Endothelial cell of umbilical vein (primary cell): ENCODE measurements at regions not wholly inside any gene's neighbourhood (a gene's known extent, or its start where the extent isn't known, plus 50 kb on each side); places are given as distances from the start of the nearest gene placed in this dataset.

Source experiments
- BruUV-seq: library from RNA; stranded (reverse); fragments of 400-500 nt; replicated peaks from 2 replicates; lab custom pipeline; 2021; lab: Mats Ljungman, UMichigan
- CTCF ChIA-PET: fragments of 300-600, 350-600 bp; sonication (Branson Sonifier 250); formaldehyde crosslinking; loops from one replicate; lab custom pipeline; 2021; ENCODE audit warnings: antibody characterized with exemption, inconsistent platforms; lab: Charles Lee
- POLR2A ChIA-PET: fragments of 300-600, 350-600 bp; sonication (Branson Sonifier 250); formaldehyde crosslinking; loops from one replicate; lab custom pipeline; 2021; ENCODE audit warnings: antibody characterized with exemption, inconsistent platforms; lab: Charles Lee
- DNase-seq: peaks from one replicate; pipeline ENCODE4 v3.0.0-alpha.2; 2011; ENCODE audit warnings: low read depth, low spot score
- FAIRE-seq: peaks from 2 replicates; lab custom pipeline; 2011; peaks lifted over from hg19 to GRCh38; lab: Jason Lieb, UNC
- H2AFZ ChIP-seq: 2 replicates; pipeline ENCODE4 v1.6.0; 2012; ENCODE audit warnings: low read depth, low read length, control low read depth, inconsistent platforms
- H3K27ac ChIP-seq: 2 replicates; pipeline ENCODE4 v1.5.1; 2011; ENCODE audit warnings: low read depth, mild to moderate bottlenecking, control low read depth, low read length, moderate library complexity; ENCODE audit not compliant: insufficient read depth
- H3K27me3 ChIP-seq, 2 experiments: 2 replicates each; pipeline versions ENCODE4 v1.6.0 to v1.6.1; 2011; ENCODE audit warnings: low read length in 2 of 2, mixed read lengths in 1 of 2; ENCODE audit not compliant: control insufficient read depth in 2 of 2, insufficient read depth in 2 of 2
- H3K36me3 ChIP-seq, 2 experiments: 2 replicates in 1 of 2; 3 replicates in 1 of 2; pipeline ENCODE4 v1.5.1; 2011; ENCODE audit warnings: low read length in 2 of 2, mild to moderate bottlenecking in 1 of 2, moderate library complexity in 1 of 2; ENCODE audit not compliant: control insufficient read depth in 2 of 2, insufficient read depth in 2 of 2; ENCODE audit errors: extremely low read depth in 1 of 2
- H3K4me1 ChIP-seq: 3 replicates; pipeline ENCODE4 v1.5.1; 2011; ENCODE audit warnings: mild to moderate bottlenecking, low read length; ENCODE audit not compliant: control insufficient read depth, insufficient read depth; ENCODE audit errors: extremely low read depth
- H3K4me2 ChIP-seq: 2 replicates; pipeline ENCODE4 v1.6.1; 2011; ENCODE audit warnings: low read length, control low read depth, mixed read lengths; ENCODE audit not compliant: insufficient read depth
- H3K4me3 ChIP-seq, 3 experiments: fragments of 200-600 bp in 1 of 3; sonication (generic), shearing (Covaris generic) in 1 of 3; replicated peaks in 1 of 3; 2 replicates each; pipeline ENCODE4 v1.5.1; 2011 to 2016; ENCODE audit warnings: control low read depth in 3 of 3, low read length in 3 of 3, mild to moderate bottlenecking in 2 of 3, inconsistent platforms in 1 of 3, low read depth in 1 of 3, moderate library complexity in 1 of 3; ENCODE audit not compliant: insufficient read depth in 1 of 3
- H3K79me2 ChIP-seq: 2 replicates; pipeline ENCODE4 v1.6.0; 2012; ENCODE audit warnings: low read length, inconsistent platforms; ENCODE audit not compliant: control insufficient read depth, insufficient read depth
- H3K9ac ChIP-seq: replicated peaks from 2 replicates; pipeline ENCODE3; 2011; ENCODE audit warnings: low read length, control low read depth; ENCODE audit not compliant: insufficient read depth; ENCODE audit errors: extremely low read depth
- H3K9me1 ChIP-seq: replicated peaks from 3 replicates; pipeline ENCODE4 v1.6.0; 2011; ENCODE audit warnings: mild to moderate bottlenecking, low read length; ENCODE audit not compliant: control insufficient read depth, insufficient read depth; ENCODE audit errors: extremely low read depth
- H3K9me3 ChIP-seq: replicated peaks from 2 replicates; pipeline ENCODE4 v1.5.1; 2012; ENCODE audit warnings: low read length, inconsistent platforms; ENCODE audit not compliant: control insufficient read depth, insufficient read depth
- H4K20me1 ChIP-seq: replicated peaks from 2 replicates; pipeline ENCODE3; 2011; ENCODE audit warnings: mild to moderate bottlenecking, low read length; ENCODE audit not compliant: control insufficient read depth, insufficient read depth; ENCODE audit errors: extremely low read depth
- CTCF ChIP-seq, 2 donors: IDR thresholded peaks; 1 replicate in 1 of 2; 2 replicates in 1 of 2; pipeline ENCODE4 v1.5.1; 2011; ENCODE audit warnings: low read length in 2 of 2, mild to moderate bottlenecking in 2 of 2, moderate library complexity in 2 of 2, control low read depth in 1 of 2, inconsistent platforms in 1 of 2, low read depth in 1 of 2; ENCODE audit not compliant: insufficient read depth in 1 of 2; ENCODE audit errors: extremely low read depth in 1 of 2
- JUN ChIP-seq: IDR thresholded peaks from 2 replicates; pipeline ENCODE4 v1.6.1; 2011; ENCODE audit warnings: borderline replicate concordance, low read depth; ENCODE audit not compliant: insufficient read length, insufficient read depth
- MAX ChIP-seq: IDR thresholded peaks from 2 replicates; pipeline ENCODE4 v1.6.1; 2011; ENCODE audit not compliant: insufficient read depth, insufficient read length
- POLR2A ChIP-seq: IDR thresholded peaks from 2 replicates; pipeline ENCODE4 v1.6.1; 2012; ENCODE audit warnings: low read depth, mild to moderate bottlenecking, control low read depth, low read length
- POLR2AphosphoS5 ChIP-seq: IDR thresholded peaks from 2 replicates; pipeline ENCODE4 v1.6.1; 2012; ENCODE audit warnings: low read depth, mild to moderate bottlenecking, control low read depth, low read length, moderate library complexity; ENCODE audit not compliant: insufficient read depth
- dilution Hi-C: fragments of 300-500 bp; cut with MboI; formaldehyde crosslinking; loops from one replicate; pipeline ENCODE4 v1.15.0; 2019; ENCODE audit warnings: low sequenced_read_pairs; ENCODE audit not compliant: extremely low pct_ligation_motif_present
- intact Hi-C: fragments of 100-400 bp; cut with micrococcal nuclease; formaldehyde crosslinking; loops from one replicate; pipeline ENCODE4 v1.10.0; 2022

GRCh38 chr6:159557031-159557430 lies 136.0 kb downstream of the SOD2 start:
- CTCF ChIA-PET: no interaction called here
- DNase-seq (no peak), FAIRE-seq (no peak)
- Histone ChIP-seq H3K36me3 (no peaks in the 10 kb centered on the region), H3K27ac (no peak overlapping the region), H2AFZ (no peak overlapping the region), H3K9me3 (peaks cover 2% of the 10 kb centered on the region), H3K4me1 (no peaks in the 10 kb centered on the region), H3K79me2 (no peaks in the 10 kb centered on the region), H3K4me3 (no peak overlapping the region), H3K27me3 (no peaks in the 10 kb centered on the region), H3K9ac (no peak overlapping the region), H4K20me1 (no peaks in the 10 kb centered on the region), H3K4me2 (no peak overlapping the region), H3K9me1 (no peaks in the 10 kb centered on the region)
- no peak for TF ChIP-seq POLR2AphosphoS5
- TF ChIP-seq POLR2A: no peak
- no peak for TF ChIP-seq JUN
- TF ChIP-seq CTCF (IDR thresholded peaks at IDR 0.05; ENCODE audit: extremely low read depth in 1 of 2, insufficient read depth in 1 of 2, low read depth in 1 of 2, low read length in 2 of 2): no peak
- TF ChIP-seq MAX: no peak
- intact Hi-C loops (no loop called here), dilution Hi-C loops (no loop called here)
- BruUV-seq: no TSS peak
- POLR2A ChIA-PET: no interaction called here
